ENCODE measurements at regions not wholly inside any gene's neighbourhood (a gene's known extent, or its start where the extent isn't known, plus 50 kb on each side); places are given as distances from the start of the nearest gene placed in this dataset.
"Not testable (repeated sequence)": the region's sequence is repeated elsewhere in the genome, so short reads cannot be mapped to it uniquely, and the experiment has no call there.

DNA sequence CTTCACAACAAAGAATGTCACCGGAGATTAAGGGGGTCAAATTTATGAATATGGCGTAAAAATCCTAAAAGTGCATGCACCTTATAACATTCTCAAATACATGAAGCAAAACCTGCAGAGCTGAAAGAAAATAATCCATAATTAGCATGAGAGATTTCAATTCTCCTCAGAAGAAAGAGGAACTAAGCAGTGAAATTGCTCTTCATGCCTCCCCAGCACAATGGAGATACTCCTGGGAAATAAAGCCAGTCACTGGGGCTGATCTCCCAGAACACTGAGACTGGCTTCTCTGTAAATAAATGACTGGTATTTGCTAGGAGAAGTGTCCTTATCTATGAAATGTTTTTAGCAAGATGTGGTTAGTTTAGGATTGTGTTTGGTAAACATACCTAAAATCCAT, 68.1 kb downstream of the GOLGA6L6 start:
- H3K4me3 ChIP-seq (ENCODE audit: low read depth, low read length) = not testable (repeated sequence)

DNA sequence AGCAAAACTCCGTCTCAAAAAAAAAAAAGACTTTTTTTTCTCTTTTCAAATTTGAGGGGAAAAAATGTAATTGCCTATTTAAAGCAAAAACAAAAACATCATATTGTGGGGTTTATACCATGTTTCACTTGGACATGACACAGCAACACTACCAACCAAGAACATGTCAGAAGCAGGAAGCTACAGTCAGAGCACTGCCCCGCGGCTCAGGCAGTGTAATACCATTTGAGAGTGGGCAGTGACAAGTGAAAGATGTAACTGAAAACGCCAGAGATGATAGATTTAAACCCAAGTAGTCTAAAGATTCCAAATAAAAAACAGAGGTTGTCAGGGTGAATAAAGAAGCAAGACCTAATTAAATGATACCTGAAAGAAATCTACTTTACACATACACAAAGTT, 68.6 kb downstream of the GOLGA6L6 start:
- DNase-seq (ENCODE audit: low read depth, low spot score); H3K4me3 ChIP-seq (ENCODE audit: low read depth, low read length); in situ Hi-C loops (cut with HindIII; ENCODE audit: low sequenced_read_pairs): not testable (repeated sequence)

More for the DNA sequence above, 68.1 kb downstream of the GOLGA6L6 start:
- in situ Hi-C loops (cut with HindIII; ENCODE audit: low sequenced_read_pairs); DNase-seq (ENCODE audit: low read depth, low spot score): not testable (repeated sequence)

DNA sequence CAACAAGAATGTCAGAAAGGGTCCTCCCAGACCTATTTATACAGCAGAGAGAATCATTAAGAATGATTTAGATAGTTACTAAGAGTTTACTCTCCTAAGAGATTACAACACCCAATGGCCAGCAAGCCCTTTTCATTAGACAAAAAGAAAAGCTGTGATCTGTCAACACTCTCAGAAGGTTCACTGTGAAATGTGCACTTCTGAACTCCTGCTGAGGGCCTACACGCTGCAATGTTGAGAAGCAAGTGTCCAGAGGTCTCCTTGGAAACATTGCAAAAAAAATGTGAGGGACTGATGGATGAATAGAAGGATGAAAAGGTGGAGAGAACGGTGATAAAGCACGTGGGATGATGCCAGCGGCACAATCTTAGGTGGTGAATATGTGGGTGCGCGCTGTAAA, 70.8 kb downstream of the GOLGA6L6 start:
- in situ Hi-C loops (cut with HindIII; ENCODE audit: low sequenced_read_pairs); H3K4me3 ChIP-seq (ENCODE audit: low read depth, low read length); DNase-seq (ENCODE audit: low read depth, low spot score): not testable (repeated sequence)

DNA sequence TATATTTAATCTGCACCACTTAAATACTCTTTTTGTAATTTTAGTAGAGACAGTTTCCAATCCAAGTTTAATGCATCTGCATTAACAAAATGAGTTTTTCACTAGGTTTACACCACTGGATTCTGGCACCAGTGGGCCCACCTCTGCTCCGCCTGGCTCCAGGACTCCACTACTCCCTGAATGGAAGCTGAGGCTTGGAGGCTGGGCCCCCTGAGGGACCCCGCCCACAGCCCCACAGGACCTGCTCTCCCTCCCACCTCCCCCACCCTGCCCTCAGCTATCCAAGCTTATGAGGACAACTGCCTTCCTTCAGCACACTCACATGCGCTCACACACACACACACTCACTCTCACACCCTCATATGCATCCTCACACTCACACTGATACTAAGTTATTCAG, 100.5 kb downstream of the GOLGA6L6 start:
- DNase-seq (ENCODE audit: low read depth, low spot score); in situ Hi-C loops (cut with HindIII; ENCODE audit: low sequenced_read_pairs); H3K4me3 ChIP-seq (ENCODE audit: low read depth, low read length): not testable (repeated sequence)

DNA sequence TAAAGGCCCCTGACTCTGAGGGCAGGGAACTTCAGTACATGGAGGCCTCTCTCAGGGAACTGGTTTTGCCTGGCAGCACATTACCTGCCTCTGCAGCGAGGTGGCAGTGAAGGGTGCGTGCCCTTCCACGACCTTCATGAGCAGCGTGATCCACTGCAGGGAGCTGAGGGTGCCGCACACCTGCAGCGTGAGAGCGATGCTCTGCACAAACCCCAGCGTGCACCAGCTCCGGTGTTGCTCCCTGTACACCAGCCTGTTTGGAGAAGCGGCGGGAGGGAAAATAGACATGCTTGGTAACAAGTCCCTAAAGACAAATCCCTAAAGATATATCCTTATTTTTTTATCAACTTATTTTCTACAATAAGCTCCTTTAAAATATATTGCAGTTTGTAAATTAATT, 101.2 kb downstream of the GOLGA6L6 start:
- DNase-seq (ENCODE audit: low read depth, low spot score); H3K4me3 ChIP-seq (ENCODE audit: low read depth, low read length); in situ Hi-C loops (cut with HindIII; ENCODE audit: low sequenced_read_pairs): not testable (repeated sequence)

DNA sequence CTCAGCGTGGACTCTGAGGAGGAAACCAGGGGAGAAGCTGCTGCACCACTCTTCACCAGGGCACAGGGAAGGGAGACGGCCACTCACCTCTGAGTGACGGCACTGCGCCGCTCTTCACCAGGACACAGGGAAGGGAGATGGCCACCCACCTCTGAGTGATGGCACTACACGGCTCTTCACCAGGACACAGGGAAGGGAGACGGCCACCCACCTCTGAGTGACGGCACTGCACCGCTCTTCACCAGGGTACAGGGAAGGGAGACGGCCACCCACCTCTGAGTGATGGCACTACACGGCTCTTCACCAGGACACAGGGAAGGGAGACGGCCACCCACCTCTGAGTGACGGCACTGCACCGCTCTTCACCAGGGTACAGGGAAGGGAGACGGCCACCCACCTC, 102.5 kb downstream of the GOLGA6L6 start:
- DNase-seq (ENCODE audit: low read depth, low spot score); in situ Hi-C loops (cut with HindIII; ENCODE audit: low sequenced_read_pairs); H3K4me3 ChIP-seq (ENCODE audit: low read depth, low read length): not testable (repeated sequence)

DNA sequence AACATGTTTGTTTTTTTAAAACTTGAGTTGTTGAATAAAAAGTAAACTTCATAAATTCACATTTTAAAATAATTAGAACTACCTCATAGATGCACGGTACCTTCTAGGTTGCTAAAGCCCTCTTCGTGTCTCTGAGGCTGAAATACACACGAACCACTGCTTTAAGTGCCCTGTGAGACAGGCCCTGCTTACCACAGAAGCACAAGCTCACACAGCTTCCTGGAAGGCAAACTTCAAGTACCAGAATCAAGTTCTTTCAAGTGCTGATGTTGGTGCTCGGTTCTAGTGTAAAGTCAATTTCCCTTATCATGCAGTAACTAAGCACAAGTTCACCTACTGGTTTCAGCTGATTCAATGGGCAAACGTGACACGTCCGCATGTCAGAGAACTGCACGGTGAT, 103.3 kb downstream of the GOLGA6L6 start:
- H3K4me3 ChIP-seq (ENCODE audit: low read depth, low read length); DNase-seq (ENCODE audit: low read depth, low spot score); in situ Hi-C loops (cut with HindIII; ENCODE audit: low sequenced_read_pairs): not testable (repeated sequence)

DNA sequence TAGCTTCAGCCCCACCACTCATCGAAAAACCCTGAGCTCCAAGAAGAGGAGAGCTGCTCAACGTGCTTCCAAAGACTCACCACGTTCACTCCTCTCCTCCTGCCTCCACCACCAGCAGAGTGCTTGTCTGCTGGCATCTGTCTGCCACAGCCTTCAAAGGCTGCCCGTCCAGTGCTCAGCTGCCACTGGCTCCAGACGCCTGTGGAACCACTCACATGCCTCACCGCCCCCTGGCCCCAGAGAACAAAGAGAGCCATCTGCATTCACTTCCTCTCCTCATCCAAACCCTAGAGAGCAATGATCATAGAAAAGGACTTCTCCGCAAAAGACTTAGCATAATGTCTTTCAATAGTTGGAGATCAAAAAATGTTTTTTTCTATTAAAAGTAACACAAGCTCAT, 108.1 kb downstream of the GOLGA6L6 start:
- in situ Hi-C loops (cut with HindIII; ENCODE audit: low sequenced_read_pairs); DNase-seq (ENCODE audit: low read depth, low spot score); H3K4me3 ChIP-seq (ENCODE audit: low read depth, low read length): not testable (repeated sequence)

DNA sequence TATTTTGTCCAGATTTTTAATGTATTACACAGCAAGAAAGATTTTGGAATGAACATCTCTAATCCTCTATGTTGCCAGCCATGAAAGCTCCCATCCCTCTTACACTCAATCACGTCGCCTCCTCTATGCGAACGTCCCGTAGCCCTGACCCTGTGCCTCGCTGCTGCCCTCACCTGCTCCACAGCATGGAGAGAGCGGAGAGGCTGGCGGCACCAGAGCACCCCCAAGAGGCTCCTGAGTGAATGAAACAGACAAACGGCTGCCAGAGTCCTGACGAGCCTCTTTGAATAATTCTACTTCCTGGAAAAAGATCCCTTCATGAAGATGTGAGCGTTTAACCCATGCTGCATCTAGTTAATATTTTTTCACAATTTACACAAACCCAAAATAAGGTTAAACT, 111.1 kb downstream of the GOLGA6L6 start:
- in situ Hi-C loops (cut with HindIII; ENCODE audit: low sequenced_read_pairs); DNase-seq (ENCODE audit: low read depth, low spot score); H3K4me3 ChIP-seq (ENCODE audit: low read depth, low read length): not testable (repeated sequence)

DNA sequence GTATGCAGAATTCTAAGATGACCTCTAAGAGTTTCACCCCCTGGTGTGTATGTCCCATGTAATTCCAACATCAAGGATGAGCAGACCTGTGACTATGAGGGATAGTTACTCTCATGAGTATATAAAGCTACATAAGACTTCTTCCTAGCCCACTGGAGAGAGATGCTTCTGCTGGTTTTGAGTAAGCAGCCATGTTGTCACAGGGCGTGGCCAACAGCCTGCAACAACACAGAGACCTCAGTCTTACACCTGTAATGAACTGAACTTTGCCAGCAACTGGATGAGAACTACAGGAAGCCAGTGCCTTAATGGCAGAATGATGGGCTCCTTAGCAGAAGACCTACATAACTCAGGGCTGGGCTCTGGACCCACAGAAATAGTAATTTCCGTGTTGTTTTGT, 120.9 kb downstream of the GOLGA6L6 start:
- in situ Hi-C loops (cut with HindIII; ENCODE audit: low sequenced_read_pairs); H3K4me3 ChIP-seq (ENCODE audit: low read depth, low read length); DNase-seq (ENCODE audit: low read depth, low spot score): not testable (repeated sequence)

DNA sequence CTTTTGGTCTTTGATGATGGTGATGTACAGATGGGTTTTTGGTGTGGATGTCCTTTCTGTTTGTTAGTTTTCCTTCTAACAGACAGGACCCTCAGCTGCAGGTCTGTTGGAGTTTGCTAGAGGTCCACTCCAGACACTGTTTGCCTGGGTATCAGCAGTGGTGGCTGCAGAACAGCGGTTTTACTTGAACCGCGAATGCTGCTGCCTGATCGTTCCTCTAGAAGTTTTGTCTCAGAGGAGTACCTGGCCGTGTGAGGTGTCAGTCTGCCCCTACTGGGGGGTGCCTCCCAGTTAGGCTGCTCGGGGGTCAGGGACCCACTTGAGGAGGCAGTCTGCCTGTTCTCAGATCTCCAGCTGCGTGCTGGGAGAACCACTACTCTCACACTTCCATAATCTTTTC, 125.0 kb downstream of the GOLGA6L6 start:
- in situ Hi-C loops (cut with HindIII; ENCODE audit: low sequenced_read_pairs) = not testable (repeated sequence)

DNA sequence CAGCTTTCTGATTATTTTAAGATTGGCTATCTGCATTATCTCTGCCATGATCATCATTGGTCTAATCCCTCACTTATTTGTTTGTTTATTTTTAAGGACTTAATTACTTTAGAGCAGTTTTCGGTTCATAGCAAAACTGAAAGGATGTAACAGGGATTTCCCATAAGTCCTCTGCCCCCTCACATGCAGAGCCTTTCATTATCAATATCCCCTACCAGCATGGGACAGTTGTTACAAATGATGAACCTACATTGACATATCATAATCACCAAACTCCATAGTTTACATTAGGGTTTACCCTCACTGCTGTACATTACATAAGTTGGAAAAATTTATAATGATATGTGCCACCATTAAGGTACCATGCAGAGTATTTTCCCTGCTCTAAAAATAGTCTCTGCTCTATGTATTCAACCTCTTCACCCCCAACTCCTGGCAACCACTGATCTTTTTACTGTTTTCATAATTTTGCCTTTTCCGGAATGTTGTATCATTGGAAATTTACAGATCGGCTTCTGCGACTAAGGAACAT, 131.9 kb downstream of the GOLGA6L6 start:
- DNase-seq (ENCODE audit: low read depth, low spot score); in situ Hi-C loops (cut with HindIII; ENCODE audit: low sequenced_read_pairs); H3K4me3 ChIP-seq (ENCODE audit: low read depth, low read length): not testable (repeated sequence)

More for the DNA sequence above, 125.0 kb downstream of the GOLGA6L6 start:
- not testable (repeated sequence) for DNase-seq (ENCODE audit: low read depth, low spot score); H3K4me3 ChIP-seq (ENCODE audit: low read depth, low read length)

DNA sequence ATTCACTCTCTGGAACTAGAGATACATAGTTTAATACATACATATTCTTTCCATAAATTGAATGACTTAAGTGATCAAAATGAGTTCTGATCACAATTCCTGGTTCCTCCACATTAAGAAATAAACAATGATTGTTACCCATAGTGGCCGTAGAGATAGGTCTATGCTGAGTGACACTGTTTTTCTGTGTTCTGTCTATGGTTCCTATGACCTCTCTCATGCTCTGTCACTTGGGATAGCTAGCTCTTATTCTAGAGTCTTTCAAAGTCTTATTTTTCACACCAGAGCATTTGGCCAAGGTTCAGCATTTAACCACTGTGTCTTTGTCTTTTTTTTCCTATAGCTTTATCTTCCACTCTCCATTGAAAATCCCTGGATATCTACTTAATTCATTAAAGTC, 132.4 kb downstream of the GOLGA6L6 start:
- no peak overlapping the region for H3K4me3 ChIP-seq (ENCODE audit: low read depth, low read length)
- no peak for DNase-seq (ENCODE audit: low read depth, low spot score)
- in situ Hi-C loops (cut with HindIII; ENCODE audit: low sequenced_read_pairs) = no loop called here
- TF ChIP-seq, protein P1, sequence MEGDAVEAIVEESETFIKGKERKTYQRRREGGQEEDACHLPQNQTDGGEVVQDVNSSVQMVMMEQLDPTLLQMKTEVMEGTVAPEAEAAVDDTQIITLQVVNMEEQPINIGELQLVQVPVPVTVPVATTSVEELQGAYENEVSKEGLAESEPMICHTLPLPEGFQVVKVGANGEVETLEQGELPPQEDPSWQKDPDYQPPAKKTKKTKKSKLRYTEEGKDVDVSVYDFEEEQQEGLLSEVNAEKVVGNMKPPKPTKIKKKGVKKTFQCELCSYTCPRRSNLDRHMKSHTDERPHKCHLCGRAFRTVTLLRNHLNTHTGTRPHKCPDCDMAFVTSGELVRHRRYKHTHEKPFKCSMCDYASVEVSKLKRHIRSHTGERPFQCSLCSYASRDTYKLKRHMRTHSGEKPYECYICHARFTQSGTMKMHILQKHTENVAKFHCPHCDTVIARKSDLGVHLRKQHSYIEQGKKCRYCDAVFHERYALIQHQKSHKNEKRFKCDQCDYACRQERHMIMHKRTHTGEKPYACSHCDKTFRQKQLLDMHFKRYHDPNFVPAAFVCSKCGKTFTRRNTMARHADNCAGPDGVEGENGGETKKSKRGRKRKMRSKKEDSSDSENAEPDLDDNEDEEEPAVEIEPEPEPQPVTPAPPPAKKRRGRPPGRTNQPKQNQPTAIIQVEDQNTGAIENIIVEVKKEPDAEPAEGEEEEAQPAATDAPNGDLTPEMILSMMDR (IDR thresholded peaks at IDR 0.05; ENCODE audit: low read depth, low read length) = no peak
